ENCODE measurements at regions not wholly inside any gene's neighbourhood (a gene's known extent, or its start where the extent isn't known, plus 50 kb on each side); places are given as distances from the start of the nearest gene placed in this dataset.

DNA sequence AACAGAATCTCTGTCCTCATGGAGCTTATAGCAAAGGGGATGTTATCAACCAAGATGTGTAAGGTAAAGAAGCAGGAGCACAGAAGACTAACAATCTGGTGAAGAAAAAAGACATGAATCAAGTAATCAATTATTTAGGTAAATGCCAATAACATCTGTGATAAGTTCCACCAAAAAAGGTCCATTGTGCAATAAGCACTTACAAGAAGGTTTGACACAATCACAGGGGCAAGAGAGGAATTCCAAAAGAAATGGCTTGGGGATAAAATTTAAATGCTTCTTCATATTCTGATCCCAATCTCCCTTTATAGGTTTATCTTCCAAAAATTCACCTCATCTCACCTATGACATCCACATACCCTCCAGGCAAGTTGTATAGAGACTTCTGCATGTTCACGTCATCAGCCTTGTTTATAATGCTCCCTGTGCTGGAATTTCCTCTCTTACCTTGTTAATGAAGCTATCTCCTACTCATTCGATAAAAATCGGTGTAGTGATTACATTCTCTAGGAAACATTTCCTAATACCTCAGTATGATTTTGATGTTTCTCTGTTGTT is 53.6 kb upstream of the DPT start:
- no peak for DNase-seq

DNA sequence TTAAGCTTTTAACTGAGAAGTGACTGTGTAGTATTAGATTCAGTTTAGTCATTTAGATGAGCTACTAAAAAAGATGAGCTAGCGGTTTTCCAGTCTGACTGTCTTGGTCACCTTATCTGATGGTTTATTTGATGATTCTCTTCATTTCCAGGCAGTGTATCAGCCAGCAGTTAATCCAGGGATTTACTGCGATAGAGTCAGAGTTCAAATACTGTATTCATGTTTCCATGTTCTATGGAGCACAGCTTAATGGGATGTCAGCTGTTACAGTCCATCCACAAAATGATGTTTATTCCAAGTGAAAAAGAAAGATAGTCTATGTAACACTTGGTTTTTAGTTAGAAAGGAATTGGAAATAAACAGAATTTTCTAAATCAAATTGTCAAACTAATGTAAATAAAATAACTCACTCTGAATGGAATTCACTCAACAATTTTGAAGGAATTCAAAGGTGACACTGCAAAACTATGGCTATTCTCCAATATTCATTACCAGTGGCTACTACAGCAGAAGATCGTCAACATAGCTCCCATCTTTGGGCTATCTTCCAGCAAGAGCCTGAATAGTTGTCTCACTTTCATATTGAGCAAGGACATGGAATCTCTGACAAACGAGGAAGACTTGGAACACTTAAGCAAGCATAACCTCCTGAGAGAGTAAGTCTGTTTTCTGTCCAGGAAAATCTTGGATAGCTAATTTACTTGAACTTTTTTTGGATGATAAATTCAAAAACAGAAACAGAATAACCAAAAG is 54.6 kb upstream of the DPT start:
- DNase-seq, result no peak

GRCh38 chr1:168786476-168787330 is 57.7 kb upstream of the DPT start:
- DNase-seq, result no peak

DNA sequence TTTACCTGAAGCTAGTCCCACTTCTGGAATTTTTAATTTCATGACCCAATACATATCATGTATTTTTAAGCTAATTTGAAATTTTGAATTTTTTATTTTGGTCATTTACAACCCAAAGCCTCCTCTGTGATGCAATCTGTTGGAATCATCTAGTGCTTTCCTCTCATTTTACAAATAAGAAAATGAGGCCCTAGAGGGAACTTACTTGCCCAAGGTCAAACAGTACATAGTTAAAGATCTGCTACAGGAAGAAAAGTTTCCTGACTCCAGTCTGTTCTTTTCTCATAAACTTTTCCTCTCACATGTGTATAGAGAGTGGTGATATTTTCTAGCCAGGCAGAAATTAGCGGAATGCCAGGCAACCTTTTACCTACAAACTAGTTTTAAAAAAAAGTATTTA is 59.3 kb upstream of the DPT start:
- DNase-seq, result no peak

GRCh38 chr1:168789501-168789900 is 60.5 kb upstream of the DPT start:
- no peak for DNase-seq

- no peak for DNase-seq
Measured at GRCh38 chr1:168792142-168792541, 63.1 kb upstream of the DPT start.

DNA sequence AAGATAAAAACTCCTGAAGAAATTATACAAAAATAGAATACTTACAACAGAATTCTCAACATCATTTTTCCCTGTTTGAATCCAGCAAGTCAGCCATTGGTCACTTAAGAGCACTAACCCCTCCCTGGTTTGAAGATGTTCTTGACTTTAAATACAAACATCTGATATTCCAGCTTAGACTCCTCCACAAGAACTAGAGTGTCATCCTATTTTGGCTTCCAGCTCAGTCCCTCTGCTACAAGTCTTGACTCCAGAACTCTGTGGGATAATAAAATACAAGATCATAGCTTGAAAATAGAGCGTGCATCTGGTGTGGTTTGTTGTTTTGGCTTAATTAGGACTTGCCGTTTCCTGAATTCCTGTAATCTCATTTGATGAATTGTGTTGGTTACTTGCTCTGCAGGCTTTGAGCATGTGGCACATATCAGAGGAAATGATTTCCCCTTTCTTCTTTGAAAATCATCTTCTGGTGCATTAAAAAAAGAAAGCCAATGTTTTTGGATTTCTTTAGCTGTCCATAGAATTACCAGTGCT is 63.7 kb upstream of the DPT start:
- no peak for DNase-seq

DNA sequence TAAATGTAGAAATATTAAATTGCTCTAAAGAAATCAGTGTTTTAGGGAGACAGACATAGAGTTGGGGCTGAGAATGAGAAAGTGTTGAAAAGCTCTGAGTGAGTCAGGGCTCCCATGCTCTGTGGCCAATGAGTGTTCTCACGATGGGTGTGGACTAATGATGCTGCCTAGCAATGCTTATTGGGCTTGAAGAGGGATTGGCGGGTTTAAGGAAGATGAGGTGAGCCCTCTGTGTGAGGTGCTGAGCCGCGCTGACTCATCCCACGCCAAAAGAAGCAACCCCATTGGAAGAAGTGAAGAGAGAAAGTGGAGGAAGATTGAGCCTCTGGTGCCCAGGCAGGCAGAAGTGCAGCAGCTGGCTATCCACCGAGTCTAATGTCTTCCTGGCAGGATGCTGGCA is 65.1 kb upstream of the DPT start:
- DNase-seq, result no peak

DNA sequence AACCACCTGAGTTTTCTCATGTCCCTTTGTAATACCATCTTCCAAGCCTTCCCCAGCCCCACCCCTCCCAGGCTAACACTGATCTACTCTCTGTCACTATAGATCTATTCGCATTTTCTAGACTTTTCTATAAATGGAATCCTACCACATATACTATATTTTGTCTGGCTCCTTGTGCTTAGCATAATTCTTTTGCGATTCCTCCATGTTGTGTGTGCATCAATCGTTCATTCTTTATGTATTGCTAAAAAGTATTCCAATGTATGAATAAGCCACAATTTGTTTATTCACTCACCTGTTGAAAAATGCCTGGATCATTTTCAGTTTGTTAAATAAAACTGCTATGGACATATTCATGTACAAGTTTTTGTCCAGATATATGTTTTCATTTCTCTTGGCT is 66.7 kb upstream of the DPT start:
- DNase-seq, result no peak

GRCh38 chr1:168799927-168800605 is 71.1 kb upstream of the DPT start:
- no peak for DNase-seq

DNA sequence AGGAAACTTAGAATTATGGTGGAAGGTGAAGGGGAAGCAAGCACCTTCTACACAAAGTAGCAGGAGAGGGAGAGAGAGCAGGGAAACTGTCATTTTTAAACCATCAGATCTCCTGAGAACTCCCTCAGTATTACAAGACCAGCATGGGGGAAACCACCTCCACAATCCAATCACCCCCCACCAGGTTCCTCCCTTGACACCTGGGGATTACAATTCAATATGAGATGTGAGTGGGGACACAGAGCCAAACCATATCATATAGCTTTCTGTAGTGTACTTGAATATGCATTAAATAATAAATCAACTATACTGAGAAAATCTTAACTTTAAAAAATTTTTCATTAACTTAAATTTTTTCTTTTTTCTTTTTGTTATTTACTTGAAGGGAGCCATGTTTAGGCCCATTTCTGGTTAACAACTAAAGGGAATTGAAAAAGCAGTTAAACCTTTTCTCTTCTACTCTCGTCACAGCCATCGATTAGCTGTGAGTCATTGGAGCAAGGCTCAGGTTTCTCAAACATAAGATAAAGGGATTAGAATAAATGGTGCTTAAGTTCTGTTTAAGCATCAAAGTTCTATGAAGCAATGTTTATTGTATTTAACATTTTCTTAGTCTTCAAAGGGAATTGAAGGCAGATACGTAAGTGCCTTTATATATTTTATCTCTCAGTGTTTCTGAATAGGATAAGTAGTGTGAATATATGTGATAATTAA is 72.2 kb upstream of the DPT start:
- DNase-seq, result no peak

DNA sequence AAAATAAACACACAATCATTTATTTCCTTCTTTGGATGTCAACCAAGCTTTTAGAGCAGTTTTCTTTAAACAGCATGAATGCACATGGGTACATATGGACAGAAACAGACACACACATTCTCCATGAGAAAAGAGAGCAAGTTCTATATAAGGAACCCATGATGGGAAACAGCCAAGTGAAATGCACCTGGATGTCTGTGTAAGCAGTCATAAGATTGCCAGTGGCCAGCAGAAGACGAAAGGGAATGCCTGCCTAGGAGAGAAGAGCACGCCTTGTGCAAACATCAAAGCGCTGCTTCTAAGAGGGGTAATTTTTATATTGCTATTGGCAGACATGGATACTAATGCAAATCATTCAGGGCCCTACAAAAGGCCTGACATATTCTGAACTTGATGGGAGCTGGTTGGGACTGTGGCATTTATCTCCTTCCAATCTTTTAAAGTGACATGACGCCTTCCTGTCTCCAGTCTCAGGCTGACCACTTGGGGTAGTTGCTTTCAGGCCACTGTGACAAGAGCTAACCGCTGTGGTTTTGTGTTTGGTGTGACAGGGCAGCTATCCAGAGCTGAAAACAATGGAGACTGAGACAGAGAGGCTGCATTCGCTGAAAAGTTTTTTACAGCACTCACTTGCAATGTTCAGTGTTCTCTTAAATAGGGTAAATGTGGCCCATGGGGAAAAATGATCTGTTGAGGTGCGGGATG is 75.0 kb upstream of the DPT start:
- DNase-seq, result no peak

GRCh38 chr1:168806952-168807351 is 77.9 kb upstream of the DPT start:
- no peak for DNase-seq

GRCh38 chr1:168811176-168811575 is 82.2 kb upstream of the DPT start:
- no peak for DNase-seq

DNA sequence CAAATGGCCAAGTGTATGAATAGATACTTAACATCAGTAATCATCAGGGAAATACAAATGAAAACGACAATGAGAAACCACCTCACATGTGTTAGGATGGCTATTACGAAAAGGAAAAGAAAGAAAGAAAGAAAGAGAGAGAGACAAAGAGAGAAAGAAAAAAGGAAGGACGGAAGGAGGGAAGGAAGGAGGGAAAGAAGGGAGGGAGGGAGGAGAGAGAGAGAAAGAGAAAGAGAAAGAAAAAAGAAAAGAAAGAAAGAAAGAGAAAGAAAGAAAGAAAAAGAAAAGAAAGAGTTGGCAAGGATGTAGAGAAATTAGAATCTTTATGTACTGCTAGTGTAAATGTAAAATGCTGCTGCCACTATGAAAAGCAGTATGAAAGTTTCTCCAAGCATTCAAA is 90.7 kb upstream of the DPT start:
- no peak for DNase-seq

DNA sequence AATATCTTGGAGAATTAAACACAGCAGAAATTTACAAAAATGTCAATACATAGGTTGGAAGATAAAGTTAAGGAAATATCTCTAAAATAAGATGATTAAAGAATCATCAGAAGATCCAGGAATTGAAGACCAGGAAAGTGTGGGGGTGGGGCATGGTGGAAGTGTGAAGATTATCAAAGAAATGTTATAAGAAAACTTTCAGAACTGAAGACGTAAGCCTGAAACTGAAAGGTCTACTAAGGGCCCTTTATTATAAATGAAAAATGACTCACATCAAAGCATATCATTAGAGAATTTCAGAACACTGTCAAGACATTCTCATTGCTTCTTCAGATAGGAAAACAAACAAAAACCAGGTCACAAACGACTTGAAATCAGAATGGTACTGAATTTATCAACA is 92.4 kb upstream of the DPT start:
- no peak for DNase-seq

- no peak for DNase-seq
Measured at GRCh38 chr1:168822911-168823310, 93.9 kb upstream of the DPT start.

- DNase-seq, result no peak
Measured at GRCh38 chr1:168823988-168824387, 95.0 kb upstream of the DPT start.

GRCh38 chr1:168824418-168825065 is 95.5 kb upstream of the DPT start:
- no peak for DNase-seq

DNA sequence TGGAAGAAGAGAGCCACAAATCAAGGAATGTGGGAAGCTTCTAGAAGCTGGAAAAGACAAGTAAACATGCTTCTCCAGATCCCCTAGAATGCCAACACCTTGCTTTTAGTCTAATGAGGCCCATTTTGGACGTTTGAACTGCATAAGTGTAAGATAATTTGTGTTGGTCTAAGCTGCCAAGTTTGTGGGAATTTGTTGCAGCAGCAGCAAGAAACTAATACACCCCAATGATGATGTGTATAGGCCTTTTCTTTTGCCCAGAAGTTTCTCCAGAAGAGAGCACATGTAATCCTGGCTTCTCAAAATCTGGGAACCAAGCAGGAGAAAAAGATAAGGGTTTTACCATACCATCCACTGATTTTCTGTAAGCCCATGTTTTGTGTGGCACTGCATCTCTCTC is 96.1 kb upstream of the DPT start:
- DNase-seq, result no peak

DNA sequence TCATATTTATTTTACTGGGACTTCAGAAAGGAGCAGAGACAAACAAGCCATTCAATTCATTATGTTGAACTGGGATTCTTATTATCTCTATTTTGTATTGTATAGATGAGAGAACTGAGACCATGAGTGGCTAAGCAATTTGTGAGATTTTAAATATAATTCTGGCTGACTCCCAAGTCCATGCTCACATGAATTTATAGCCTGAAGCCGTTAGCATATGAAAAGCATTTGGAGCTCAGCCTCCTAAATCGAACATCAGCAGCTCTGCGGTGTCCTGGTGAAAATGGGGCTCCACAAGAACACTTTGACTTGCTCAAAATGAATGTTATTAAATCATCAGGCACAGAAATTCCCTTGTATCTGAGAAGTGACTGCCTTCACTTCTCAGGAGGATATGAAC is 96.8 kb upstream of the DPT start:
- DNase-seq, result no peak
